ENCODE measurements at regions not wholly inside any gene's neighbourhood (a gene's known extent, or its start where the extent isn't known, plus 50 kb on each side); places are given as distances from the start of the nearest gene placed in this dataset.

- no peak for TF ChIP-seq POLR2A (IDR thresholded peaks at IDR 0.05)
- no peak for TF ChIP-seq CTCF (IDR thresholded peaks at IDR 0.05)
Observed at GRCh38 chr20:52577696-52578095, 386.1 kb upstream of the ZFP64 start.
